ENCODE measurements at regions not wholly inside any gene's neighbourhood (a gene's known extent, or its start where the extent isn't known, plus 50 kb on each side); places are given as distances from the start of the nearest gene placed in this dataset.

- TF ChIP-seq CTCF (optimal IDR thresholded peaks at IDR 0.05 in 1 of 3, IDR thresholded peaks at IDR 0.05 in 1 of 3, conservative IDR thresholded peaks at IDR 0.05 in 1 of 3; ENCODE audit: extremely low read depth in 1 of 3, insufficient read depth in 2 of 3, low read length in 3 of 3): no peak
- TF ChIP-seq EZH2 (IDR thresholded peaks at IDR 0.05; ENCODE audit: low read length): no peak
Measured at GRCh38 chr2:45203400-45203799, 194.1 kb upstream of the SIX2 start.

Measured in keratinocyte (primary cell).